Heart left ventricle (tissue), 13 donors: ENCODE measurements at regions not wholly inside any gene's neighbourhood (a gene's known extent, or its start where the extent isn't known, plus 50 kb on each side); places are given as distances from the start of the nearest gene placed in this dataset.

Experiments used
- POLR2A ChIP-seq, 2 donors: fragments of 450-650 bp; IDR thresholded peaks; one replicate each; pipeline ENCODE4 v1.6.1; 2017; ENCODE audit warnings: antibody characterized with exemption in 2 of 2, mild to moderate bottlenecking in 2 of 2, moderate library complexity in 2 of 2
- TF ChIP-seq, protein P1 (sequence below), 12 donors: fragments of 200-600 bp; sonication (generic) in 4 of 12; IDR thresholded peaks; one replicate each; pipeline versions ENCODE4 v1.5.0 to v1.8.0; 2018 to 2022; ENCODE audit warnings: antibody characterized with exemption in 12 of 12, mild to moderate bottlenecking in 5 of 12
- donor health status: ischemic (EF 13 %, LVEDD 7.1; RV severe dilation, severe dysfunction).
- donor health status: DM: no; HTN: yes; CAD: no.
- donor health status: DM: no; HTN: no; CAD: no.
- donor health status: ischemic (EF 25% LVEDD 6.9; RV normal size, moderate dysfunction).
- donor health status: ischemic (EF 25% LVEDD 5.7; RV mildly dilated, moderate dysfunction).
- donor health status: ischemic (EF 35%, LVEDD 5.7; RV mildly dilated, moderate dysfunction).
- donor health status: nonischemic (EF 11% LVEDD 7.7; RV severe dilation, severe dysfunction).
- donor health status: DM: yes; HTN: yes; CAD: no.
- donor health status: PGD.
- donor health status: ischemic (EF 29% LVEDD 5.4; RV normal size, mild dysfunction).
- donor health status: nonischemic (EF 23%, LVEDD 6.1; RV moderate dilation, normal function).

DNA sequence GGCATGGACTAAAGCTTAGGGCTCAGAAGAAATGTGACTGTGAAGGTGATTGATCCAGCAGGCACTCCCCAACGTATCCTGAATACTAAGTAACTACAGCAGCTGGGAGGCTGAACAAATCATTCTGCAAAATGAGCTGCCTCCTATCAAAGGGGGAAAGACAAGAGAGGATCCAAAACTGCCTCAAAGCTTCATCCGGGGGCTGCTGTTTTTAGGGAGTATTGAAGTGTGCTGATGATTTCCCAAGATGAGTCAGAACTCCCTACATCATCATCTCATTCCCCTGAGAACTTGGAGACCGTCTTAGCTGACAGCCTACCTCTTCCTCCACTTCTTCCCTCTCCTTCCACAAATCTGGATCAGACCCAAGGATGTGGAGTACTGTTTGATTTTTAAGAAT is 108.4 kb upstream of the GRAMD1B start:
- TF ChIP-seq, protein P1, sequence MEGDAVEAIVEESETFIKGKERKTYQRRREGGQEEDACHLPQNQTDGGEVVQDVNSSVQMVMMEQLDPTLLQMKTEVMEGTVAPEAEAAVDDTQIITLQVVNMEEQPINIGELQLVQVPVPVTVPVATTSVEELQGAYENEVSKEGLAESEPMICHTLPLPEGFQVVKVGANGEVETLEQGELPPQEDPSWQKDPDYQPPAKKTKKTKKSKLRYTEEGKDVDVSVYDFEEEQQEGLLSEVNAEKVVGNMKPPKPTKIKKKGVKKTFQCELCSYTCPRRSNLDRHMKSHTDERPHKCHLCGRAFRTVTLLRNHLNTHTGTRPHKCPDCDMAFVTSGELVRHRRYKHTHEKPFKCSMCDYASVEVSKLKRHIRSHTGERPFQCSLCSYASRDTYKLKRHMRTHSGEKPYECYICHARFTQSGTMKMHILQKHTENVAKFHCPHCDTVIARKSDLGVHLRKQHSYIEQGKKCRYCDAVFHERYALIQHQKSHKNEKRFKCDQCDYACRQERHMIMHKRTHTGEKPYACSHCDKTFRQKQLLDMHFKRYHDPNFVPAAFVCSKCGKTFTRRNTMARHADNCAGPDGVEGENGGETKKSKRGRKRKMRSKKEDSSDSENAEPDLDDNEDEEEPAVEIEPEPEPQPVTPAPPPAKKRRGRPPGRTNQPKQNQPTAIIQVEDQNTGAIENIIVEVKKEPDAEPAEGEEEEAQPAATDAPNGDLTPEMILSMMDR (IDR thresholded peaks at IDR 0.05), result no peak
- TF ChIP-seq POLR2A (IDR thresholded peaks at IDR 0.05), result no peak
